HEK293 (cell line): ENCODE measurements at regions not wholly inside any gene's neighbourhood (a gene's known extent, or its start where the extent isn't known, plus 50 kb on each side); places are given as distances from the start of the nearest gene placed in this dataset.

Experiments used
- CTCF ChIP-seq: fragments of 450-650 bp; formaldehyde crosslinking; IDR thresholded peaks from 2 replicates; pipeline ENCODE4 v1.5.1; 2016; ENCODE audit warnings: missing biosample characterization, missing genetic modification characterization
- SCRT1 ChIP-seq: fragments of 450-650 bp; formaldehyde crosslinking; IDR thresholded peaks from 2 replicates; pipeline ENCODE4 v1.5.1; 2016; ENCODE audit warnings: missing biosample characterization, missing genetic modification characterization, borderline replicate concordance

GRCh38 chr6:146937316-146937715 lies 266.9 kb upstream of the STXBP5 start:
- no peak for TF ChIP-seq CTCF
- TF ChIP-seq SCRT1: no peak
